Choroid plexus epithelial cell (primary cell): ENCODE measurements at regions not wholly inside any gene's neighbourhood (a gene's known extent, or its start where the extent isn't known, plus 50 kb on each side); places are given as distances from the start of the nearest gene placed in this dataset.
"Not testable (repeated sequence)": the region's sequence is repeated elsewhere in the genome, so short reads cannot be mapped to it uniquely, and the experiment has no call there.

Source experiments
- DNase-seq: peaks from one replicate; pipeline ENCODE4 v3.0.0-alpha.2; 2010; ENCODE audit warnings: low read depth
- H3K4me3 ChIP-seq: 2 replicates; pipeline ENCODE4 v1.5.1; 2011; ENCODE audit warnings: low read depth, mild to moderate bottlenecking, control low read depth, low read length, moderate library complexity
- TF ChIP-seq, protein P1 (sequence below): conservative IDR thresholded peaks from 2 replicates; pipeline ENCODE4 v1.5.1; 2011; ENCODE audit warnings: low read depth, mild to moderate bottlenecking, control low read depth, inconsistent platforms, low read length, moderate library complexity

DNA sequence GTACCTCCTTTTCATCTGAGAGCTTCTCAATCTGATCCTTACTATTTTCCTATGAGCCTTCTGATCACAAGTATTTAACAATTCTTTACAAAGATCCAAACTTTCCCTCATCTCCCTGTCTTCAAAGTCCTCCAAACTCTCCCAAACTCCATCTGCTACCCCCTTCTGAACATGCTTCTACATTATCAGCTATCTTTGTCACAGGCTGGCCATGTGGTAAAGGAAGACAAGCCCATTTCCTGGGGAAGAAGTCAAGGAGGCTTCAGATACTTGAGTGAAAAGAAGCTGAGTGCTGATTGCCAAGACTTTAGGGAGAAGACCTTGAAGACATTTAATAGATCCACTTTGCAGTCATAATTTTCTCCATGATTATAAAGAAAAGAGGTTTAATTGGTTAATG is 231.4 kb downstream of the CWH43 start:
- no peak for DNase-seq
- TF ChIP-seq, protein P1, sequence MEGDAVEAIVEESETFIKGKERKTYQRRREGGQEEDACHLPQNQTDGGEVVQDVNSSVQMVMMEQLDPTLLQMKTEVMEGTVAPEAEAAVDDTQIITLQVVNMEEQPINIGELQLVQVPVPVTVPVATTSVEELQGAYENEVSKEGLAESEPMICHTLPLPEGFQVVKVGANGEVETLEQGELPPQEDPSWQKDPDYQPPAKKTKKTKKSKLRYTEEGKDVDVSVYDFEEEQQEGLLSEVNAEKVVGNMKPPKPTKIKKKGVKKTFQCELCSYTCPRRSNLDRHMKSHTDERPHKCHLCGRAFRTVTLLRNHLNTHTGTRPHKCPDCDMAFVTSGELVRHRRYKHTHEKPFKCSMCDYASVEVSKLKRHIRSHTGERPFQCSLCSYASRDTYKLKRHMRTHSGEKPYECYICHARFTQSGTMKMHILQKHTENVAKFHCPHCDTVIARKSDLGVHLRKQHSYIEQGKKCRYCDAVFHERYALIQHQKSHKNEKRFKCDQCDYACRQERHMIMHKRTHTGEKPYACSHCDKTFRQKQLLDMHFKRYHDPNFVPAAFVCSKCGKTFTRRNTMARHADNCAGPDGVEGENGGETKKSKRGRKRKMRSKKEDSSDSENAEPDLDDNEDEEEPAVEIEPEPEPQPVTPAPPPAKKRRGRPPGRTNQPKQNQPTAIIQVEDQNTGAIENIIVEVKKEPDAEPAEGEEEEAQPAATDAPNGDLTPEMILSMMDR: no peak
- no peak overlapping the region for H3K4me3 ChIP-seq

DNA sequence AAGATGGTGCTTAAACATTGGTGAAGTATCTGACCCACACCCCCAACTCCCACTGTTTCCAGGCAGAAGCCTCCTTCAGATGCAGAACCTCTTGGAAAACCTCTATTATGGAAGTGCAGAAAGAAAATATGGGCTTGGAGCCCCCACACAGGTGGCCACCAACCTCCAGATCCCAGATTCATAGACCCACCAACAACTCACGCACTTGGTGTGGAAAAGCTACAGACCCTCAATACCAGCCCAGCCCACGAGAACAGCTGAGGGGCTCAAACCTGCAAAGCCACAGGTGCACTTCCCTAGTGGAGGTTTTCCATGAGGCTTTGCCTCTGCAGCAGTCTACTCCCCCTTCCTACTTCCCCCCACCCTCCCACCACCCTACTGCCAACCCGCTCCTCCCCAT is 232.0 kb downstream of the CWH43 start:
- DNase-seq, H3K4me3 ChIP-seq: not testable (repeated sequence)

DNA sequence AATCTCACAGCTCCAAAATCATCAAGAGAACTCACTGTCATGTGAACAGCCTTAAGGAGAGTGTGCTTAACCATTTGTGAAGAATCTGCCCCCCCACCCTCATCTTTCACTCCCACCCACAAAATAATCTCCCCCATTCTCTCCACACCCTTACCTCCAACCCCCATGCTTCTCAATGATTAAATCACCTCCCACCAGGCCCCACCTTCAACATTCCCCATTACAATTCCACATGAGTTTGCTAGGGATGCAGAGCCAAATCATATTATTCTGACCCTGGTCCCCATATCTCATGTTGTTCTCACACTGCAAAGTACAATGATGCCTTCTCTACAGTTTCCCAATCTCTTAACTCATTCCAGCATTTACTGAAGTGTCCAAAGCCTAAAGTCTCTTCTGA is 232.9 kb downstream of the CWH43 start:
- not testable (repeated sequence) for H3K4me3 ChIP-seq

DNA sequence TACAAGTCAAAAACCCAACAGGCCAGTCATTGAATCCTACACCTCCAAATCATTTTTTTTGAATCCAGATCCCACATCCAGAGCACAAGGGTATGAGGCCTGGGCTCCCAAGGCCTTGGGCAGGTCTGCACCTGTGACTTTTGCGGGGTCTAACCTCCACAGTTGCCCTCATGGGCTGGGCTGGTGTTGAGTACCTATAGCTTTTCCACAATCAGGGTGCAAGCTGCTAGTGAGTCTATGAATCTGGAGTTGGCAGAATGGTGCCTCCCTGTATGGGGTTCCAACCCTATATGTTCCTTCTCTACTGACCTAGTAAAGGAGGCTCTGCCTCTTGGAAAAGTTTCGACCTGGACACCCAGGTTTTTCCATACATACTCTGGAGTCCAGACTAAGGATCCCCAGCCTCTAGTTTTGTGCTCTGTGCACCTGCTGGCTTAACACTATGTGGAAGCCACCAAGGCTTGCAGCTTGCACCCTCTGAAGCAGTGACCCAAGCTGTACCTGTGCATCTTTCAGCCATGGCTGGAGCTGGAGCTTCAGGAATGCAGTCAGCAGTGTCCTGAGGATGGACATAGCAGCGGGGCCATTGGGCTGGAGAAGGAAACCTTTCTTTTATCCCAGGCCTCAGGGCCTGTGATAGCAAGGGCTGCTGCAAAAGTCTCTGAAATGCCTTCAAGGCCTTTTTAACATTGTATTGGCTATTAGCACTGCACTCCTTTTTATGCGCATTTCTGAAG is 233.6 kb downstream of the CWH43 start:
- not testable (repeated sequence) for DNase-seq, H3K4me3 ChIP-seq

More for the DNA sequence above, 232.9 kb downstream of the CWH43 start:
- not testable (repeated sequence) for DNase-seq

DNA sequence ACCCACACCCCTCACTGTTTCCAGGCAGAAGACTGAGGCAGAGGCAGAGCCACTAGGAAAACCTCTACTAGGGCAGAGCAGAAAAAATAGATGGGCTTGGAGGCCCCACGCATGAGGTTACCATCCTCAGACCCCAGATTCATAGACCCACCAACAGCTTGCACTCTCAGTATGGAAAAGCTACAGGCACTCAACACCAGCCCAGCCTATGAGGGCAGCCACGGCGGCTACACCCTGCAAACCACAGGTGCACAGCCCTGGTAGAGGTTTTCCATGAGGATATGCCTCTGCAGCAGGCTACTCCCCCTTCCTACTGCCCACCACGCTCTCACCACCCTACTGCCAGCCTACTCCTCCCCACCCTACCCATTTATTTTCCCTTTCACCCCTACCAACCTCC is 235.1 kb downstream of the CWH43 start:
- no peak overlapping the region for H3K4me3 ChIP-seq
- TF ChIP-seq, protein P1: no peak

DNA sequence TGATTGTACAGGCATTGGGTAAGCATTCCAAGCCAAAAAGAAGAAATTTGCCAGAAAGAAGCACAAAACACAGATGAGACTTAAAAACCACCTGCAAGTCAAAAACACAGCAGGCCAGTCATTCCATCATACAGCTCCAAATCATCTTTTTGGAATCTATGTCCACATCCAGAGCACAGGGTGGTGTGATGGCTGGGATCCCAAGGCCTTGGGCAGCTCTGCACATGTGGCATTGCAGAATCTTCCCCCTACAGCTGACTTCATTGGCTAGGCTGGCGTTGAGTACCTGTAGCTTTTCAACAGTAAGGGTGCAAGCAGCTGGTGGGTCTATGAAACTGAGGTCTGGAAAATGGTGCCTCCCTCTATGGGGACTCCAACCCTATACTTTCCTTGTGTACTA is 236.7 kb downstream of the CWH43 start:
- H3K4me3 ChIP-seq, DNase-seq: not testable (repeated sequence)

More for the DNA sequence above, 235.1 kb downstream of the CWH43 start:
- no peak for DNase-seq

DNA sequence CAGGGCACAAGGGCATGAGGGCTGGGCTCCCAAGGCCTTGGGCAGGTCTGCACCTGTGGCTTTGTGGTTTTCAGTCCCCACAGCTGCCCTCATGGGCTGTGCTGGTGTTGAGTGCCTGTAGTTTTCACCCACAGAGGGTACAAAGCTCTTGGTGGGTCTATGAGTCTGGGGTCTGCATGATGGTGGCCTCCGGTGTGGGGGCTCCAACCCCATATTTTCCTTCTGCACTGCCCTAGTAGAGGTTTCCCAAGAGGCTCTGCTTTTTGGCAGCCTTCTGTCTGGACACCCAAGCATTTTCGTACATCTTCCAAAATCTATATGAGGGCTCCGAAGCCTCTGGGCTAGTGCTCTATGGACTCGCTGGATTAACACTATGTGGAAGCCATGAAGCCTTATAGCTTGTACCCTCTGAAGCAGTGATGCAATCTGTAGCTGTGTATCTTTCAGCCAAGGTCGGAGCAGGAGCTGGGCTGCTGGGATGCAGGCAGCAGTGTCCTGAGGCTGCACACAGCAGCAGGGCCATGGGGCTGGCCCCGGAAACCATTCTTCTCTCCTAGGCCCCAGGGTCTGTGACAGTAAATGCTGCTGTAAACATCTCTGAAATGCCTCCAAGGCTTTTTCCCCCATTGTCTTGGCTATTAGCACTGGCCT is 240.3 kb downstream of the CWH43 start:
- H3K4me3 ChIP-seq, DNase-seq: not testable (repeated sequence)

DNA sequence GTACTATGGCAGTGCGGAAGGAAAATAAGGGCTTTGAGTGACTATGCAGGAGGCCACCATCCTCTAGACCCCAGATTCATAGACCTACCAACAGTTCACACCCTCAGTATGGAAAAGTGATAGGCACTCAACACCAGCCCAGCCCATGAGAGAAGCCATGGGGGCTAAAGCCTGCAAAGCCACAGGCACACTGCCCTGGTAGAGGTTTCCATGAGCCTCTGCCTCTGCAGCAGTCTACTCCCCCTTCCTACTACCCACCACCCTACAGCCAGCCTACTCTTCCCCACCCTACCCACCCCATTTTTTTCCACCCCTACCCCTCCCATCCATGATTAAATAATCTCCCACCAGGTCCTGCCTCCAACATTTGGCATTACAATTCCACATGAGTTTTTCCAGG is 241.9 kb downstream of the CWH43 start:
- not testable (repeated sequence) for H3K4me3 ChIP-seq, DNase-seq

DNA sequence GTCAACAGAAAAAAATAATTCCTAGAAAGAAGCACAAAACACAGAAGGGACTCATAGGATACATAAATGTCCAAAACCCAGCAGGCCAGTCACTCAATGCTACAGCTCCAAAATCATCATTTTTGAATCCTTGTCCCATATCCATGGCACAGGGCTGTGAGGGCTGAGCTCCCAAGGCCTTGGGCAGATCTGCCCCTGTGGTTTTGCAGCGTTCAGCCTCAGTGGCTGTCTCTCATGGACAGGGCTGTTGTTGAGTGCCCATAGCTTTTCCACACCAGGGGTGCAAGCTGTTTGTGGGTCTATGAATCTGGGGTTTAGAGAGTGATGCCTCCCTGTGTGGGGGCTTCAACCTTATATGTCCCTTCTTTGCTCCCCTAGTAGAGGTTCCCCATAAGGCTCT is 243.2 kb downstream of the CWH43 start:
- not testable (repeated sequence) for H3K4me3 ChIP-seq, DNase-seq

DNA sequence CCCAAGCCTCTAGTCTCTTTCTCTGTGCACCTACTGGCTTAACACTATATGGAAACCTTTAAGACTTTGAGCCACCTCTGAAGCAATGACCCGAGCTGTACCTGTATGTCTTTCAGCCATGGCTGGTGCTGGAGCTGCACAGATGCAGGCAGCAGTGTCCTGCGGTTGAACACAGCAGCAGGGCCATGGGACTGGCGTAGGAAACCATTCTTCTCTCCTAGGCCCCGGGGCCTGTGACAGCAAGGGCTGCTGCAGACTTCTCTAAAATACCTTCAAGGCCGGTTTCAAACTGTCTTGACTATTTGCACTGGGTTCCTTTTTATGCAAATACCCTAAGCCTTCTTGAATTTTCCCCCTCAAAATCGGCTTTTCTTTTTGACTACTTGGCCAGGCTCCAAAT is 243.6 kb downstream of the CWH43 start:
- H3K4me3 ChIP-seq, DNase-seq: not testable (repeated sequence)

DNA sequence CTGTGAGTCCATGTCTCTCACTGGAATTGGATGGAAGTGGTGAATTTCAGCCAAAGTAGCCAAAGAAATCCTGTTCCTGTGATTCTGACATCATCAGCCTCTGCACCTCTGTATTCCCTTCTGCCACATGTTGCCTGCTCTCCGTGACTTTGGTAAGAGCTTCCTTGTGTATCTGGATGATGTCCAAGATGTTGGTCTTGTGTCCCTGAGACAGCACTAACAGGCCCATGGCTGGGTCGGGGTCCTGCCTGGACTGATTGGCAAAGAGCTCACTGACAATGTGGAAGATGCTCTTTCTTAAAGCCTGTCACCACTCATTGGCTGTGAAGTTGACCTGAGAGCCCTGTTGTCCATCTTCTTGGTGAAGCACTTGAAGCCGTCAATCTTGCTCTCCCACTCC is 247.3 kb downstream of the CWH43 start:
- not testable (repeated sequence) for H3K4me3 ChIP-seq, DNase-seq

DNA sequence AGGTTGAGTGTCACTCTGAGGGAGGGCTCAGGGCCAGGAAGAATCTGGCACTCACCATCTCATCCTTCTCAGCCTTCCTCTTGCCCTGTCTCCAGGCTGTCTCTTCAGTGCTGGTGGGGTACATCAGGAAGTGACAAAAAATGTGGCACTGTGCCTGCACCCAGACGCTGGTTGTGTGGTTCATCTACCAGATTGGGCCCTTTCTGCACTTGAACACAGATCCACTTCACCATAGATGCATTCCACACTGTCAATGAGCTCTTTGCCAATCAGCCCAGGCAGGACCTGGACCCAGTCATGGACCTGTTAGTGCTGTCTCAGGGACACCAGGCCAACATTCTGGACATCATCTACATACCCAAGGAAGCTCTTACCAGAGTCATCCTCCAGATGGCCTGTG is 247.7 kb downstream of the CWH43 start:
- DNase-seq, H3K4me3 ChIP-seq: not testable (repeated sequence)

DNA sequence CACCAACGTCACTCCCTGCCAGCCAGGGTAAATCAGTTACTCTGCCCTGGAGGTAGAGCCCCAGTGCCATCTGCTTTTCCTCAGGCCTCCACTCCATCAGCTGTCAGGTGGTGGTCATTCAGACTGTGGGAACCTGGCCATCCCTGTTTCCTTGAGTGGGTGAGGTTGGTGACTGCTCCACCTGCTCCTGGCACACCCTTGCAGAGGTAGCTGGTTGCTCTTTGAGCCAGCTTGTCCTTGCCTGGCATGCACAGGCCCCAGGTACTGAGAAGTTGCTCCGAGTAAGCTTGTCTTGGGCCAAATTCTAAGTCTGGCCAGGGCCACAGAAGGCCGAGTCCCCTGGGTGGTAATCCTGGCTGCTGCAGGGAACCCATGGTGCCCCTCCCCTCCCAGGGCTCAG is 248.3 kb downstream of the CWH43 start:
- not testable (repeated sequence) for DNase-seq, H3K4me3 ChIP-seq

DNA sequence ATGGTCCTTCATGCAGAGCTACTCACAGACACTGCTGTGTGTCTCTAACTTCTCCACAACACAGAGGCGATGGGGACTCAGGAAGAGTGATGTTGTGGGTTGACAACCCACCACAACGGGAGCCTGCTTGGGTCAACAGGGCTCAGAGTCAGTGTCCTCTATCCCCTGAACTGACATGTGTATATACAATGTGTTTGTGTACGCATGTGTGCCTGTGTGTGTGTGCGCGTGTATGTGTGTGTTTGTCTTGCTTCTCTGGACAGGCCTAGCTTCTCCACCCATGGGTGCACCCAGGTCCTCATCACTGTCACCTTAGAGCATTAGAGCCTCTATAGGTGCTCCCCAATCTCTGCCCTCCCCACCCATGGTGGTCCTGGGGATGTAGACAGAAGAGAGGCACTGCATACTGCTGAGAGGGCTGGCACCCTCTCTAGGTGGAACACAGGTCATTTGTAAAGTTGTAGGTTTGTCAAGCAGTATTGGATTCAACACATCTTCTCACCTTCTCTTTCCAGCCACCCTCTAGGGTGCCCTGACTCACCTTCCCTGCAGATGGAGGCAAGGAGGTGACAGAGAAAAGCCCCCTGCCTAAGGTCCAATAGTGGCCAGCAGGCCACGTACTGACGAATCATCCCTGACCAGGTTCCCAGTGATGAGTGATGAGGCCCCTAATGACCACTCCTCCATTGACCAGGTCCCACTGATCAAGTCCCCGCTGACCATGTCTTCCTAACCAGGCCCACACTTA is 249.5 kb downstream of the CWH43 start:
- not testable (repeated sequence) for H3K4me3 ChIP-seq, DNase-seq

DNA sequence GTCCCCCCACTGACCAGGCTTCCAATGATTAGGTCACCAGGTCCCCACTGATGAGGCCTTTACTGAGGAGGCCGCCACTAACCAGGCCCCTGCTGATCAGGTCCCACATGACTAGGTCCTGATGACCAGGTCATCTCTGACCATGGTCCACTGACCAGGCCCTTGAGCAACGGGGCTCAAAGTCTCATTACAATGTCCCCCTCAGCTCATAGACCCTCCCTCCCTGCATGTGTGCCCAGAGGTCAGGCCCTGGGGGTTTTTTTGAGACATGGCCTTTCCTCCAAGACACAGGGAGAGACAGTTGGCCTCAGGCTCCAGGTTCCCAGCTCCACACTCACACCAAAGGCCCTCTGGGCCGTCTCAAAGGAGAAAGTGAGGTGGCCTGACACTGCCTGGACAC is 250.4 kb downstream of the CWH43 start:
- DNase-seq, H3K4me3 ChIP-seq: not testable (repeated sequence)

DNA sequence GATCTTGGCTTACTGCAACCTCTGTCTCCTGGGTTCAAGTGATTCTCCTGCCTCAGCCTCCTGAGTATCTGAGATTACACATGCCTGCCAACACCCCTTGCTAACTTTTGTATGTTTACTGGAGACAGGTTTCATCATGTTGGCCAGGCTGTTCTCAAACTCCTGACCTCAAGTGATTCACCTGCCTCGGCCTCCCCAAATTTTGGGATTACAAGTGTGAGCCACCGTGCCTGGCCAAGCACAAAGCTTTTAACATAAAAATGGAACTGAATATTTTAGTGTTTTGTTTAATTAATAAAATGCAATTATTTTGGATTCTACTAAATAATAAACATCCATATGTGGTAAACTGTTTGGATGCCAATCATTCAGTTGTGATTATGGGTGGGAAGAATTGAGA is 255.2 kb downstream of the CWH43 start:
- H3K4me3 ChIP-seq, DNase-seq: not testable (repeated sequence)

DNA sequence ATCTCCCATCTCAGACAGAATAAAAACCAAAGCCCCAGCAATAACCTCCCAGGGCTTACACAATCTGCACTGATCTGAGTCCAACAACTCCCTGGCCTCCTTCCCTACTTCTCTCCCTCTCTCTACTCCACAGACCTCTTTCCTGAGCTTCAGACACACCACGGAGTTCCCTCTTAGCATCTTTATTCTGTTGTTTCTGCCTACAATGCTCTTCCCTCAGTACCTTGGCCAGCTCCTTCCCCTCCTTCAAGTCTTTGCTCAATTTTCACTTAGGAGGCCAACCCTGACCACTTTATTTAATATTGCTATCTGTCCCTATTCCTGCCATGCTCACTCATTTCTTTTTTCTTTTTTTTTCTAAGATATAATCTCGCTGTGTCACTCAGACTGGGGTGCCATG is 276.7 kb downstream of the CWH43 start:
- H3K4me3 ChIP-seq, DNase-seq: not testable (repeated sequence)
